ENCODE measurements at regions not wholly inside any gene's neighbourhood (a gene's known extent, or its start where the extent isn't known, plus 50 kb on each side); places are given as distances from the start of the nearest gene placed in this dataset.

DNA sequence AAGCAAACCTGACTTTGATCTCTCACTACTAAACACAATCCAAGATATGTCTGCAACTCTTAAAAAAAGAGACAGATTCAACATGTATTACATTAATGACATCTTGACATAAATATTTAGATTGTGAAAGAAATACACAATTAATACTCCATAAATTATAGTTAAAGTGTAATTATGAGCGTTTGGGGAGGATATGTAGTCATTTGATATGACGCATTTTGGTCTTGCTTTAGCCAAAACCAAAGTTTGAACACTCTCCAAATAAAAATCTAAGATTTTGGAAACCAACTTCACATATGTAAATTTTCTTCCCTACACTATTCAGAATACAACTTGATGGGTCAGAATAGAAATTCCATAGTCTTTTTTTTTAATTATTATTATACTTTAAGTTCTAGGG lies 1257.6 kb downstream of the SLC16A7 start:
- TF ChIP-seq FOXA1 (IDR thresholded peaks at IDR 0.05) (no peak), ZBTB33 (IDR thresholded peaks at IDR 0.05) (no peak), CTCF (IDR thresholded peaks at IDR 0.05; ENCODE audit: low read depth, low read length, missing input control) (no peak)
